ENCODE measurements at regions not wholly inside any gene's neighbourhood (a gene's known extent, or its start where the extent isn't known, plus 50 kb on each side); places are given as distances from the start of the nearest gene placed in this dataset.
"Not testable (repeated sequence)": the region's sequence is repeated elsewhere in the genome, so short reads cannot be mapped to it uniquely, and the experiment has no call there.

DNA sequence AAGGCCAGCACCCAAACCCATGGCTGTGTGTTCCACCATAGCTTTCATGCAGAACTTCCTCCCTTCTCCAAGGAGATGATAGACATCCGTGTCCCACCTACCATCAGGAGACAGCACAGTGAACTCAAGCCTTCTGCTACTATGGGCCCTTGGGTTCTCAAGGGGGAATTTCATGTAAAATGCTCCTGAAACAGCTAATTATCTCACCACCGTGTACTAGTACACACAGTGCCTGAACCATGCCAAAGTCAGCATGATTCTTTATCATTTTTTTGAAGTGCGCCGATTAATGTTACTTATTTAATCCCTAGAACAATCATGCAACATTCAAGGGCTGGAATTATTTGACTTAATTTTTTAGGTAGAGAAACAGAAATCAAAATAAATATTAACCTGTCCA, 151.7 kb downstream of the FAM72C start:
- TF ChIP-seq, protein P1, sequence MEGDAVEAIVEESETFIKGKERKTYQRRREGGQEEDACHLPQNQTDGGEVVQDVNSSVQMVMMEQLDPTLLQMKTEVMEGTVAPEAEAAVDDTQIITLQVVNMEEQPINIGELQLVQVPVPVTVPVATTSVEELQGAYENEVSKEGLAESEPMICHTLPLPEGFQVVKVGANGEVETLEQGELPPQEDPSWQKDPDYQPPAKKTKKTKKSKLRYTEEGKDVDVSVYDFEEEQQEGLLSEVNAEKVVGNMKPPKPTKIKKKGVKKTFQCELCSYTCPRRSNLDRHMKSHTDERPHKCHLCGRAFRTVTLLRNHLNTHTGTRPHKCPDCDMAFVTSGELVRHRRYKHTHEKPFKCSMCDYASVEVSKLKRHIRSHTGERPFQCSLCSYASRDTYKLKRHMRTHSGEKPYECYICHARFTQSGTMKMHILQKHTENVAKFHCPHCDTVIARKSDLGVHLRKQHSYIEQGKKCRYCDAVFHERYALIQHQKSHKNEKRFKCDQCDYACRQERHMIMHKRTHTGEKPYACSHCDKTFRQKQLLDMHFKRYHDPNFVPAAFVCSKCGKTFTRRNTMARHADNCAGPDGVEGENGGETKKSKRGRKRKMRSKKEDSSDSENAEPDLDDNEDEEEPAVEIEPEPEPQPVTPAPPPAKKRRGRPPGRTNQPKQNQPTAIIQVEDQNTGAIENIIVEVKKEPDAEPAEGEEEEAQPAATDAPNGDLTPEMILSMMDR (IDR thresholded peaks at IDR 0.05) = not testable (repeated sequence)
- TF ChIP-seq POLR2A, EP300, POLR2AphosphoS5 (IDR thresholded peaks at IDR 0.05): not testable (repeated sequence)

All from suprapubic skin (tissue), 4 donors.